ENCODE measurements at regions not wholly inside any gene's neighbourhood (a gene's known extent, or its start where the extent isn't known, plus 50 kb on each side); places are given as distances from the start of the nearest gene placed in this dataset.

DNA sequence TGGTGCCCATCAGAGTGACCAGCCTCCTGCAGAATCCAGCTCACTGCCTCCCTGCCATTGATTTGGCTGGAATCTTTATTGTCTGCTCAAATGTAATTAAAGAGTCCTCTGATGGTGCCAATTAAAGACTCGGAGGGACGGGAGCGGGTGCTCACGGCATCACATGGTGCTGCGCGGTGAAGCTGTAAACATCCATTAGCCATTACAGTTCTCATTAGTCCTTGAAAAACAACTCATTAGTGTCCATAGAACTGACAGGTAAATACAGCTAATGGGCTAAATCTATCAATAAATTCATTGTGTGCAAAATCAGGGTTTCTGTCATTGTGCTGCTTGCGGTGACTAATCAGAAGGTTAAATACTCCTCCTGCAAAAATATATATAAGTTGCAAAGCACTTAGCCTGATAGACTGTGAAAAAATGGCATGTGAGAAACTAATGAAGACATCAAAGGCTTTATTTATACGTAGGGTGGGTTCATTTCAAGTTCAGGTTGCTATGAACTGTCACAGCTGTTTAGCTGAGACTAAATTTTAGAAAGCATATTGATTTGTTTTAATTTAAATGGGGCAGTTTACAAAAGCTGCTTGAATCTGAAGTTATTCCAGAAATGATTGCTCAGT lies 289.8 kb upstream of the POU3F1 start:
- TF ChIP-seq CTCF (IDR thresholded peaks at IDR 0.05; ENCODE audit: insufficient read depth, low read length) = no peak
- TF ChIP-seq REST (IDR thresholded peaks at IDR 0.05; ENCODE audit: insufficient replicate concordance, low read depth) = no peak
- TF ChIP-seq POLR2AphosphoS5 (IDR thresholded peaks at IDR 0.05; ENCODE audit: low read depth) = no peak

Data from HL-60 (cell line).